Stimulated activated CD4-positive, alpha-beta T cell treated with anti-CD3 and anti-CD28 coated beads, Interleukin-12 subunit alpha, Interleukin-12 subunit beta, amount 100 ng/mL, for 24 hours (primary cell): ENCODE measurements at regions not wholly inside any gene's neighbourhood (a gene's known extent, or its start where the extent isn't known, plus 50 kb on each side); places are given as distances from the start of the nearest gene placed in this dataset.

ENCODE experiments used
- DNase-seq, 2 experiments: peaks; one replicate each; pipeline ENCODE4 v3.0.0-alpha.2; 2020; ENCODE audit warnings: low read depth in 2 of 2

GRCh38 chr4:3382251-3382650 lies 59.5 kb upstream of the HGFAC start:
- no peak for DNase-seq

DNA sequence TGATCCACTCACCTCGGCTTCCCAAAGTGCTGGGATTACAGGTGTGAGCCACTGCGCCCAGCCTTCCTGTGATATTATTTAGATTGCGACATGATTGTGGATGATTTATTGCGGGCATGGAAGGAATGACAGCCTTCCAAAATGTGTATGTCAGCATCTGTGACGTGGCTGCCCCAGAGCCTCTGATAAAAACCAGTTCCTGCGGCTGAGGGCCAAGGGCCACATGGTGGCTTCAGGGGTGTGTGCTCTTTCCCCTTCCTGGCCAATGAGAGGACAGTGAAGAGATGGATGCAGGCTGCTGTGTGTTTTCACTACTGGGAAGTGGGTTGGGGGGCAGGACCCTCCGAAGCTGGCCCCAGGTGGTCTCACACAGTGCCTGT lies 57.4 kb upstream of the HGFAC start:
- no peak for DNase-seq

- DNase-seq = no peak
These were observed 56.7 kb upstream of the HGFAC start for GRCh38 chr4:3384771-3385710.

DNA sequence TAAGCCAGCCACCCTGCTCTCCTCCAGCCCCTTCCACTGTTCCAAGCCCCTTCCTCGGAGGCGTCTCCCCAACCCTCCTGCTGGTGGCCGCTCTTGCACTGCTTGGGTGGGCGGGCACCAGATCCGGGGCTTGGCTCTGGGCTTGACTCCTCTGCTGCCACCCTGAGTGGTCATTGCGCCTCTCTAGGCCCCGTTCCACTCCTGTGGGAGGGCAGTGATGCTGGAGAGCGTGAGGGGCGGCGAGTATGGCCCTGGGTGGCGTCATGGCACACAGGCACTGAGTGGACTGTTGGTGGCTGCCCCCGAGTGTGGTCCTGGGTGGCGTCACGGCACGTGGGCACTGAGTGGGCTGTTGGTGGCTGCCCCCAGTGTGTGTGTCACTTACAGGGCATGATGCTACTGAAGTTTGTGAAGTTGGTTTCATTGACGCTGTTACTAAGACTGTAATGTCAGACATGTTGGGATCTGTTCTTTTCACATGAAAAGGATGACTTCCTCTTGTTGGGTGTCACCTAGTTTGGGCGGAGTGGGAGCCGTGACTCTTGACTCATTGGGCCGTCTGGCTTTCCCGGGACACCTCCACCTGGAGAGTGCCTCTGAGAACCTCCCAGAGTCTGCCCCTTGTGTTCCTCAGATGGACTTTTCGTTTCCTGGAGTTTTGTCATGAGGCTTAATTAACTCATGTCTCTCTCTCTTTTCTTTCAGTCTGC lies 55.9 kb upstream of the HGFAC start:
- DNase-seq = no peak

- no peak for DNase-seq
These were observed 55.2 kb upstream of the HGFAC start for GRCh38 chr4:3386526-3386925.

DNA sequence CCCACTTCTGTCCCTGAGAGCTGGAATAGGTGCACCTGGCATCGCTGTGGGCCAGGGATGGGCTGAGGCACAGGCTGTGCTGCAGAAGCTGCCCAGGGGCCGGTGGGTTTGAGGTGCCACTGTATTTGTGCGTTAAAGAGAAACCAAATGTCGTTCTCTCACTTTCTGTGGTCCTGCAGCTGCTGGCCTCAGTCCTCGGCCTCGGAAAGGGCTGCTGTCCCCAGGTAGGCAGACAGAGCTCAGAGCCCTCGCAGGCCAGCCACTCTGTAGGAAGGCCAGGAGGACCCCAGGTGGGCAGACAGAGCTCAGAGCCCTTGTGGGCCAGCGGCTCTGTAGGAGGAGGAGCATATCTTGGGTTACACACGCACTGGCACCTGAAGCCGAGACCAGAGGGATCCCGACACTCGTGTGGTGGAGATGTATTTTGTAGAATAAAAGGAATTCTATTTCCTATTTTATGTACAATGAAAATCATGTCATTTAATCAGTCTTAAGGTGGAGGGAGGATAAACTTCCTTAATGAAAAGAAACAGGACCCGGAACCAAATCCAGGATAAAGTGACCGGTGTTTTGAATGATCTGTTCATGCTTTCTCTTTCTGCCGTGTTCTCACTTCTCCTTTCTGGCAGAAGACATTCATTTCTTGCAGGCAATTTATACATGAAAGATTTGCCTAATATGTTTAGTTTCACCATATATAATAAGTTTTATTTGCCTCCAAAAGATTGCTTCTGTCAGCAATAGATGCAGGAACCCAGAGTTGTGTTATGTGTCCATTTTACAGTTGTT lies 54.4 kb upstream of the HGFAC start:
- no peak for DNase-seq

GRCh38 chr4:3387943-3388361 lies 53.8 kb upstream of the HGFAC start:
- no peak for DNase-seq

GRCh38 chr4:3388471-3389232 lies 53.1 kb upstream of the HGFAC start:
- no peak for DNase-seq

GRCh38 chr4:3389233-3390215 lies 52.2 kb upstream of the HGFAC start:
- no peak for DNase-seq

GRCh38 chr4:3390288-3390811 lies 51.4 kb upstream of the HGFAC start:
- DNase-seq = no peak

DNA sequence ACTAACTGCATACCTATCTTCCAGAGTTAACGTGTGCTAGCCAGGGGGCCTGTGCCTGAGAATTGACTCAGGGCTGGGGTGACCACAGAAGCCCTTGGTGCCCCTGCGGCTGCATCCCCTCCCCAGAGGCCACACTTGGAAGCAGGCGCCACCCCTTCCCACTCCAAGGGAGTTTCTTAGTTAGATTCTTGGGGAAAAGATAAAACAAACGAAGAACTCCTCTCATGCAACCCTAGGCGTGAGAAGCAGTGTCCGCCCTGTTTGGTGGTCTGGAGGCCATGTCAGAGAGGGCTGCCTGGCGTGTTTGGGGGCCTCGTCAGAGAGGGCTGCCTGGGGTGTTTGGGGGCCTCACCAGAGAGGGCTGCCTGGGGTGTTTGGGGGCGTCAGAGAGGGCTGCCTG lies 50.3 kb upstream of the HGFAC start:
- DNase-seq = no peak
